NCI-H187 treated with DMSO at 0.1 percent for 48 hours (cell line): ENCODE measurements at regions not wholly inside any gene's neighbourhood (a gene's known extent, or its start where the extent isn't known, plus 50 kb on each side); places are given as distances from the start of the nearest gene placed in this dataset.
A peak's percentile ranks its signal among the peaks of the same experiment; 100 is the strongest.

Source experiments
- DNase-seq: peaks from one replicate; lab custom pipeline; 2025; lab: John Stamatoyannopoulos, UW

DNA sequence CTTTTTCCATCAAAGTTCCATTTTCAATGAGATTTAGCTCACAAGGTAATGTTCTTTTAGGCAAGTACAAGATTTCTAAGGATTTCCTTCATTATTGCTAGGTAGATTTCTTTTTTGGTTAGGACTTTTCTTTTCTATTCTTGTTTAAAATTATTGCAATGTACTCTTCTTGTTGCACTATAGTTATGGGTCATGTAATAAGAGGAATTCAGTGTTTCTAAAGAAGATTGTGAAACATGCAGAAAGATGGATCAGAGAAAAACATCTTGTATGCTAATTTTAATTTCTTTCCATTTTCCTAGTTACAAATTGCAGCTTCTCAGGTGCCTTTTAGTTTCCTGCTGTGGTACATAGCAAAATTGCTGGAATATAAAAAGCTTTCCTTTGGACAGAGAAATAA lies 56.1 kb downstream of the BTG1 start:
- no peak for DNase-seq

- DNase-seq: no peak
Observed at GRCh38 chr12:92088805-92089204, 56.8 kb downstream of the BTG1 start.

- no peak for DNase-seq
Observed at GRCh38 chr12:92085736-92086040, 60.0 kb downstream of the BTG1 start.

- no peak for DNase-seq
Observed at GRCh38 chr12:92085040-92085735, 60.5 kb downstream of the BTG1 start.

- no peak for DNase-seq
Observed at GRCh38 chr12:92080911-92081285, 64.7 kb downstream of the BTG1 start.

DNA sequence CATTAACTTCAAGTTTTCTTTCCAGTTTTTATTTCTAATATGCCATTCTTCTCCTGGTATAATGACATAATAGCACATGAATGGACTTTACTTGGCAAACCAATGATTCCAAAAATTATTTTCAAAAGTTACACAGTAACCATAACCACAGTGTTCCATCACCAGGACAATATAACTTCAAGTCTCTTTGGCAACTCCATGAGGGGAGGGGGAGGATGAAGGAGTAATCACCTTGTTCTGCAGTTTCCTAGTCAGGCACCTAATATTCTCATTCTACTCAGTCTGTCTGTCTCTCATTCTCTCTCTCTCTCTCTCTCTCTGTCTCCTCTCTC lies 66.6 kb downstream of the BTG1 start:
- no peak for DNase-seq

DNA sequence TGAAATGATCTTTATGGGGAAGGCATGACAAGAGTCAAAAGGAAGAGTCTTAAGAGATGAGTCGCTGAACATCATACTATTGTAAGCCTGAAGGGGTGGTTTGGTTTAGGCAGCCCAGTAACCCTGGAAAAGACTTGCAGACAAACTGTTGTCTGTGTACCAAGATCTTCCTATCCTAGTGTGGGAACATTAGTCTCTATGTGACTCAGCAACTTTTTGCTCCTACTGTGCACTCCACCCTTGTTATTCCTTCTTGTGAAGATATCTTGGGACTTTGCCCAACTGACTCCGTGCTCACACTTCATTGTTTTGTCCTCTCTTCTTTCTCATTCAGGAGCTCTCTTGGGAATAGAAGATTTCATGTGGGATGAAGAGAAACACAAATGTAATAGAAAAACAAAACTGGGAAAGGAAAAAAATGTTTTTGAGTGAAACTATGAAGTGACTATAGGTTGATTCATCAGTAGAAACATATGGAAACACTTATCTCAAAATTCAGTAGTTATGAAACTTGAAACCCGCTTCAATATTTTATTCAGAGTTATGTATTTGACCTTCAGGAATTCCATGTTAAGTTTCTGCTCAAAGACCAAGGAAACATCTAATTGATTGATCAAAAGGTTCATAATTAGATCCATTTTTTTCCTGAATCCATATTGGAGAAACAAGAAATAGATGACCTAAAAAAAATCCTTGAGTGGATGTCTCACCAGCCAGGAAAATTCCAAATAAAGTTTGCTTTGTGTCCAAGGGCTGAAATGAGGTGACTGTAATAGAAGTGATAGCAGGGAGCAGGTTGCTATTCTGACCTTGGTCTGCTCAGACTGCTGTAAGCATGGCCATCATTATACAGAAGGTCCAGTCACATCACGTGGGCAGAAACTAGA lies 67.2 kb downstream of the BTG1 start:
- DNase-seq: no peak

DNA sequence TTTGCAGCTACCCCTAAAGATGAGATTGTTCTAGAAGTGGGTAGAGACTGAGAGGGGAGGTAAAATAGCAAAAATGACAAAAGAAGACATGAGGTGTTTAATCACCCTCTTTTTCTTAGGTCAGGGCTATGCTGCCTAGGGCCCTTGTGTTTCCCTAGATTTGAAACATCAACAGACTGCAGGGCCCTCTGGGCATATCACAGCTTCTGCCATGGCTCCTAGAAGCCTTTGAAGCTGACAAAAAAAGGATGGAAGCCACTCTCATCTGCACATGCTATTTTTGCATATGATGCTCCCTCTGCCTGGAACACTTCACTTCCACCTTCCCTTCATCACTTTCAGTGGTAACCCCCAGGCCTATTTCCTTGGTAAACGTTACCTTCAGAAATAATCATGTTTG lies 68.1 kb downstream of the BTG1 start:
- no peak for DNase-seq

DNA sequence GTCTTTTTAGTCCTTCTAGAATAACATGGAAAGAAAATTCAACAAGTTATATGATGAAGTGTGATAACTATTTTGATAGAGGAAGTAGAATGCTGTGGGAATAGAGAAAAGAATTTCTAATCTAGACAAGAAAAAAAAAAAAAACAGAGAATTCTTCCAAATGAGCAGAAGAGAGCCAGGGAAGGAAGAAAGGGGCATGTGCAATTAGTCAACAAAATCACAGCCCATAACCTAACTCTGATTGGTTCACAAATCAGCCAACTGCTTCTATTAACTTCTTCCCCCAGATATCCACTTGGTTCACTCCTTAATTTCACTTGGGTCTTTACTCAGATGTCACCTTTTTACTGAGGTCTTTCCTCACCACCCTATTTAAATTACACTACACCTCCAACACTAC lies 69.5 kb downstream of the BTG1 start:
- no peak for DNase-seq

DNA sequence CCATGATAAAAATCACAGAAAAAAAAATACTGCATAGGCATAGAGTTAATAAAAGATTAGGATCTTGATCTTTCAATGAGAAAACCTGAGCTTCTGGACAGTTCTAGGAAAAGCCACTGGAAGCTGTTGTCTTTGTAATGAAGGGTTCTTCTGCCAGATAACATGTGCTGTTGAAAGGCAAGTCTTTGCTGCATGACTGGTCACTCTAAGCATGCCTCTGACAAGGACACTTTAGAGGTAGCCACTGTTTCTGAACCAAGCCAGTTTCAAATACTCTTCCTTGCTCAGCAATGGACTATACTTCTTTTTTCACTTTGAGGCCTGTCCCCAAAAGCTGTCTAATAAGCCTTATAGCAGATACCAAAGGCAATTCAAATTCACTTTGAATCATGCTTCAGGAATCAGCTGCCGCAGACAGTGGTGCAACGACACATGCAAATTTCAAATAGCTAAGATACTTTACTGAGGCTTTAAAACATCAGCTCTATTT lies 70.2 kb downstream of the BTG1 start:
- no peak for DNase-seq

- DNase-seq: no peak
Observed at GRCh38 chr12:92074889-92075288, 70.8 kb downstream of the BTG1 start.

- no peak for DNase-seq
Observed at GRCh38 chr12:92073094-92073493, 72.6 kb downstream of the BTG1 start.

DNA sequence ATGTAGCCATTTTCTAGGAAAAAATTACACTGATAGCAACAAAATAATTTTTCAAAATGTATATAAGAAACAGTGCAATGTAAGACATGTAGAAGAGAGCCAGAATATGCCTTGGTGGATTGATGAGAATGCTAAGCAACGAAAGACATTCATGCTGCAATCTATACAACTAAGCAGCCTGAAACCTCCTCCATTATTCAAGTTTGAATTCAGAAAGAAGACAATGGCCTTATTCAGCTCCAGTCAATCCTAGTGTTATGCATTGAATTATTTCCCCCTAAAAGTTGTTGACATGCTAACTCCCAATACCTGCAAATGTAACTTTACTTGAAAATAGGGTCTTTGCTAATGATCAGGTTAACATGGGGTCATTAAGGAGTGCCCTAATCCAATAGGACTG lies 73.5 kb downstream of the BTG1 start:
- DNase-seq: no peak

DNA sequence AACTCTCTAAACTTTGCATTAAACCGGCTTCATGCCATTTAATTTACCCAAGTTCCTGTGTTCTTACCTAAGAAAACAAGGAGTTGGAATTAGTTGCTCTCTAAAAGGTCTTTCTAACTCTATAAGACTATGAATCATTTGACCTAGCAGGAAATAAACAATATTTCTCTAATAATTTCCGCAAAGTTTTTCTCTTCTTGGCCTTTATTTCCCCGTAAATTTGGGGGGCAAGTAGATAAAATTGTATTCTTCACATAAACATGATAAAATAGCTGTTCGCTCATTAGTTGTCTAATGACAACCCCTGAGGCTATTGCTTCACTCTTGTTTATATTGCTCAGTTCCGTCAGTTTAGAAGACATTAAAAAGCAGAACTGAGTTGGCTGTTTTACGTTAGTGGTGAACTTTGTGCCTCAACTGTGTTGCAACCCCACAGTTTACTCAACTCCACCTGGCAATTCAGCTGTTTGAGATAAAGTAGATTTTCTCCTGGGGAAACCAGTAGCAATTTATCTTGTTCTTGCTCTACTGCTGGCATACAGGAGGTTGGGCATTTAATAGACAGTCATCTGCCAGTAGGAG lies 74.7 kb downstream of the BTG1 start:
- DNase-seq: no peak

DNA sequence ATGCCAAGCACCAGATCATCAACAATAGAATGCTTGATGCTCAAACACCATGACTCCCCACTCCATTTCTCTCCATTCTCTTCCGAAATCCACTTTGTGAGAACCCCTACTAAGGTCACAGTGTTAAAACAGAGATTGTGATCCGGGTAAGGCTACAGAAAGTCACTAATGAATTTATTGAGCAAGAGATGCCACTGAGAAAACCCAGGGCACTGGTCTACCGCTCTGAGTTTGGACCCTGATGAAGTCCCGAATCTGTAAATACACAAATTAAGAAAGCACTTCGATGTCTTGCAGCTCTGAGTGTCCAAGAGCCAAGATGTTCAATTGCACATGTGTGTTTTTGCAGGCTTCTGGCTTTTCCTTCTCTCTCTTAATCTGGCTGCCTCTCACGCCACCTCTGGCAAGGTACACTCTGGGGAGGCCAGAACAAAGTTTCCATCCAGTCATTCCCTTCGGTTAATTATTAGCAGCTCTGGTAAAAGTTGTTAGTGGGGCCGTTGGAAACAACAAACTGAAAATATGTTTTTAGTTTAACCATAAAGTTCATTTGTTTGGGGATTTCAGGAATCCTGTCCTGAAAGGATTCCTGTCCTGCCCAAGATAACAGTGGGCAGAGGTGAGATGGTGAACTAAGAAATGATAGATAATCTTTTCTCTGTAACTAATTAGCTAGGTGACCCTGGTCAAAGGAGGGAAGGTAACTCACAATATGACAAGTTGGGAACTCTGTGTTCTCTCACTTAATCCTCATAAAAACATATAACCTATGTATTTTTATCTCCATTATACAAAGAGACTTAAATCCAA lies 75.4 kb downstream of the BTG1 start:
- no peak for DNase-seq

DNA sequence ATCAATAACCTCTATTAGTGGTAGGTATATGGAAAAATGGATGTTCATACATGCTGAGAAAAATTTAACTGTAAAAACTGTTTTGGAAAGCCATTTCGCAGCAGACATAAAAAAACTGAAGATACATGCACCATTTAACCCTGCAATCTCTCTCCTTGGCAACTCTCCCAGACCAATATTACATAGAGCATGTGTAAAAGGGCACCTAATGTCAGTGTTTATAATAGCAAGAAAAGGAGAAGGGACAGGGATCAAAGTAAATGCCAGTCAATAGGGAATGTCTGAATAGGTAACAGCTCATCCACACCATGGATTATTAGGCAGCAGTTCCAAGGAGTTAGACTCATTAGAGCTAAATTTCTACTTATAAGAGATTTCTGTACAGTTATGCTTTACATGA lies 77.2 kb downstream of the BTG1 start:
- peak; percentile 15 for DNase-seq

GRCh38 chr12:92065639-92066038 lies 80.0 kb downstream of the BTG1 start:
- no peak for DNase-seq

DNA sequence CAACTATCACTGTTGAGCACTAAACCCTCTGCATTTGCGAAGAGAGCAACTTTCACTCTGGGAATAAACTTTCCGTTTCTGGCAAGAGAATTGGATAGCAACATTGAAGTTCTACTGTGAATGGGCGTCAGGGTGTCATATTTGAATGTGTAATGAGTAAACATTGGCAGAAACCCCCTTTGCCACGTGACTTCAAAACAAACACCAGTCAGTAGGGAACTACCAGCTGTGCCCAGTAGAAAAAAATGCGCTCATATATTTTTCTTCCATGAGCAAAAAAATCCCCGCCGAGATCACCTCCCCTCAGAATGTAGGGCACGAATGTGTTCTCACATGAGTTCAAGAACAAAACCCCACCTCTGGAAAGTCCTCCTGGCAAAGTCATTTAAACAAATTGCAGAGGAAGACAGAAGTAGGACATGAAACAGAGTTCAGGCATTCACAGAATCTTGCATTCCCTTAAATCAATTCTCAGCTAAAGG lies 80.6 kb downstream of the BTG1 start:
- no peak for DNase-seq

GRCh38 chr12:92064422-92064821 lies 81.2 kb downstream of the BTG1 start:
- no peak for DNase-seq

GRCh38 chr12:92063641-92064040 lies 82.0 kb downstream of the BTG1 start:
- no peak for DNase-seq

DNA sequence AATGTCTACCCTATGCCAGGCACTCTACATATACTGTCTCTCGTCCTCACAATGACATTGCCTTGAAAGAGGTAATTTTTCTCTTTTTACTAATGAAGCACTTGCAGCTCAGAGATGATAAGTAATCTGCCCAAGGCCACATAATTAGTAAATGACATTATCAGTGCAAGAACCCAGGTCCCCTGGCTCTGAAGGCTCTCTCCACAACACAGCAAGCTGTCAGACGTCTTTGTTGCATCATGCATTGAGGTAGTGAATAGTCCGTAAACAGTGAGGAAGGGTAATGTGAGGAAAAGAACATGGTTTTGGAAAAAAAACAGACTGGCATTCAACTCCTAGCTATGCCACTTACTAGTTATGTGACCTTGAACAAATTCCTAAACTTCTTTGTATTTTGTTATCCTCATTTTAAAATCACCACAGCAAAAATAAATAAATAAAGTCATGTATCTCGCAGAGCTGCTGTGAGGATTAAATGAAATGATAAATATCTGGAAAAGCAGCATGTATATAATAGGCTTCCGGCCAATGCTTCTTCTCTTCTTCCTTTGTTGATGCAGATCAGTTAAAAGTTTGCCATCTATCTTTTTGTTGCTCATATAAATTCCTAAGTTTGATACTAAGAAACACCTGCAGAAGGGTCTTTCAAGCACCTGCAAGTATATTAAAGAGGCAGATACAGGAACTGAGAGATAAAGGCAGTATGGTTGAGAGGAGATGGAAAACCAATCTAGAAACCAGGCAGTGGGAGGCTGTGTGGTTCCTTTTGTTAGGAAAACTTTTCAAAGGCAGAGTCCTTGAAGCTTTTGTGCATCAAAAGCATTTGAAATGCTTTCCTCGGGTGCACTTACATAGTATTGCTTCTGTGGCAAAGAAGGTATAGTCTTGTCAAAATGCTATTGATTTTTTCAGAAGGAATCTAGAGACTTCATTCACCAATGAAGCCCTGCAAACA lies 82.8 kb downstream of the BTG1 start:
- DNase-seq: no peak
